D721Med (cell line): ENCODE measurements at regions not wholly inside any gene's neighbourhood (a gene's known extent, or its start where the extent isn't known, plus 50 kb on each side); places are given as distances from the start of the nearest gene placed in this dataset.

Source experiments
- DNase-seq: peaks from one replicate; pipeline ENCODE4 v3.0.0; 2011; ENCODE audit warnings: low spot score; ENCODE audit not compliant: insufficient read length
- FAIRE-seq: peaks from 2 replicates; lab custom pipeline; 2011; peaks lifted over from hg19 to GRCh38; lab: Jason Lieb, UNC
- CTCF ChIP-seq: IDR thresholded peaks from 2 replicates; pipeline ENCODE4 v1.5.1; 2012; ENCODE audit warnings: mild to moderate bottlenecking, control low read depth; ENCODE audit not compliant: insufficient read depth; ENCODE audit errors: missing control alignments

GRCh38 chr7:18103436-18104218 is 76.0 kb upstream of the PRPS1L1 start:
- FAIRE-seq (no peak), DNase-seq (no peak)
- no peak for TF ChIP-seq CTCF

- DNase-seq, result no peak
- TF ChIP-seq CTCF, result no peak
- FAIRE-seq, result no peak
These were observed 82.1 kb upstream of the PRPS1L1 start for GRCh38 chr7:18109762-18110161.

- TF ChIP-seq CTCF, result no peak
- FAIRE-seq, result no peak
- DNase-seq, result no peak
These were observed 89.0 kb upstream of the PRPS1L1 start for GRCh38 chr7:18116661-18117060.

GRCh38 chr7:18117482-18117881 is 89.8 kb upstream of the PRPS1L1 start:
- no peak for DNase-seq
- no peak for FAIRE-seq
- no peak for TF ChIP-seq CTCF

GRCh38 chr7:18119985-18120384 is 92.3 kb upstream of the PRPS1L1 start:
- DNase-seq, result no peak
- no peak for FAIRE-seq
- TF ChIP-seq CTCF, result no peak

GRCh38 chr7:18123508-18124239 is 96.0 kb upstream of the PRPS1L1 start:
- no peak for TF ChIP-seq CTCF
- FAIRE-seq (no peak), DNase-seq (no peak)

- DNase-seq (no peak), FAIRE-seq (no peak)
- no peak for TF ChIP-seq CTCF
These were observed 97.8 kb upstream of the PRPS1L1 start for GRCh38 chr7:18125476-18125875.
